BE2C (cell line): ENCODE measurements at regions not wholly inside any gene's neighbourhood (a gene's known extent, or its start where the extent isn't known, plus 50 kb on each side); places are given as distances from the start of the nearest gene placed in this dataset.

Source experiments
- DNase-seq: peaks from one replicate; pipeline ENCODE4 v3.0.0-alpha.2; 2020
- H3K27me3 ChIP-seq: fragments of 250-450 bp; sonication (Bioruptor Pico); 2 replicates; pipeline ENCODE4 v1.5.1; 2020; ENCODE audit warnings: mild to moderate bottlenecking
- H3K36me3 ChIP-seq: fragments of 250-450 bp; sonication (Bioruptor Pico); 2 replicates; pipeline ENCODE4 v1.5.1; 2020; ENCODE audit warnings: mild to moderate bottlenecking
- H3K4me1 ChIP-seq: fragments of 250-450 bp; sonication (Bioruptor Pico); 2 replicates; pipeline ENCODE4 v1.5.1; 2020
- H3K4me3 ChIP-seq: 2 replicates; pipeline ENCODE4 v1.5.1; 2011; ENCODE audit warnings: low read depth, low read length
- H3K9me3 ChIP-seq: fragments of 250-450 bp; sonication (Bioruptor Pico); 2 replicates; pipeline ENCODE4 v1.5.1; 2020
- CTCF ChIP-seq: IDR thresholded peaks from 2 replicates; pipeline ENCODE4 v1.5.1; 2012; ENCODE audit warnings: mild to moderate bottlenecking, low read depth, low read length

- Histone ChIP-seq H3K4me3 (no peak overlapping the region), H3K27me3 (no peaks in the 10 kb centered on the region), H3K36me3 (no peaks in the 10 kb centered on the region), H3K4me1 (peaks cover 13% of the 10 kb centered on the region), H3K9me3 (no peaks in the 10 kb centered on the region)
- DNase-seq = no peak
- no peak for TF ChIP-seq CTCF
Measured at GRCh38 chr21:28229814-28230213, 762.9 kb downstream of the LTN1 start.

- DNase-seq = no peak
- Histone ChIP-seq H3K9me3 (no peaks in the 10 kb centered on the region), H3K27me3 (no peaks in the 10 kb centered on the region), H3K4me1 (peaks cover 13% of the 10 kb centered on the region), H3K4me3 (no peak overlapping the region), H3K36me3 (no peaks in the 10 kb centered on the region)
- TF ChIP-seq CTCF = no peak
Measured at GRCh38 chr21:28228636-28228995, 764.1 kb downstream of the LTN1 start.

- Histone ChIP-seq H3K4me3 (no peak overlapping the region), H3K9me3 (no peaks in the 10 kb centered on the region), H3K4me1 (peaks cover 13% of the 10 kb centered on the region), H3K36me3 (no peaks in the 10 kb centered on the region), H3K27me3 (no peaks in the 10 kb centered on the region)
- TF ChIP-seq CTCF = no peak
- no peak for DNase-seq
Measured at GRCh38 chr21:28227881-28228635, 764.6 kb downstream of the LTN1 start.

GRCh38 chr21:28226563-28226962 lies 766.1 kb downstream of the LTN1 start:
- no peak for DNase-seq
- no peaks in the 10 kb centered on the region for H3K27me3 ChIP-seq
- no peak overlapping the region for H3K4me3 ChIP-seq
- peaks cover 10% of the 10 kb centered on the region for H3K4me1 ChIP-seq
- H3K36me3 ChIP-seq = no peaks in the 10 kb centered on the region
- no peaks in the 10 kb centered on the region for H3K9me3 ChIP-seq
- no peak for TF ChIP-seq CTCF

- no peak for DNase-seq
- Histone ChIP-seq H3K27me3 (no peaks in the 10 kb centered on the region), H3K4me1 (peaks cover 5% of the 10 kb centered on the region; the same call in 1 of the 2 replicates), H3K9me3 (no peaks in the 10 kb centered on the region), H3K36me3 (no peaks in the 10 kb centered on the region; the same call in 1 of the 2 replicates), H3K4me3 (no peak overlapping the region)
- no peak for TF ChIP-seq CTCF
Measured at GRCh38 chr21:28224191-28224726, 768.4 kb downstream of the LTN1 start.

- Histone ChIP-seq H3K4me3 (no peak overlapping the region), H3K36me3 (peaks cover 3% of the 10 kb centered on the region; the same call in 1 of the 2 replicates), H3K27me3 (no peaks in the 10 kb centered on the region), H3K9me3 (no peaks in the 10 kb centered on the region), H3K4me1 (no peaks in the 10 kb centered on the region; the same call in 1 of the 2 replicates)
- no peak for TF ChIP-seq CTCF
- no peak for DNase-seq
Measured at GRCh38 chr21:28221984-28222383, 770.7 kb downstream of the LTN1 start.
